Neuron (in vitro differentiated cells): ENCODE measurements at regions not wholly inside any gene's neighbourhood (a gene's known extent, or its start where the extent isn't known, plus 50 kb on each side); places are given as distances from the start of the nearest gene placed in this dataset.

ENCODE experiments used
- H2AFZ ChIP-seq: one replicate; pipeline ENCODE4 v1.6.1; 2013; ENCODE audit warnings: low read depth, mild to moderate bottlenecking, inconsistent platforms, low read length, moderate library complexity
- H3K27me3 ChIP-seq: one replicate; pipeline ENCODE4 v1.6.1; 2013; ENCODE audit warnings: low read length; ENCODE audit not compliant: insufficient read depth
- H3K36me3 ChIP-seq: one replicate; pipeline ENCODE4 v1.6.1; 2013; ENCODE audit warnings: low read length; ENCODE audit not compliant: insufficient read depth
- H3K4me1 ChIP-seq: one replicate; pipeline ENCODE4 v1.6.1; 2013; ENCODE audit warnings: low read length; ENCODE audit not compliant: insufficient read depth
- H3K4me3 ChIP-seq: 2 replicates; pipeline ENCODE4 v1.5.1; 2013; ENCODE audit warnings: mild to moderate bottlenecking, low read length, moderate library complexity
- H3K9me3 ChIP-seq: one replicate; pipeline ENCODE4 v1.6.1; 2013; ENCODE audit warnings: low read length

- Histone ChIP-seq H3K9me3 (no peaks in the 10 kb centered on the region), H2AFZ (no peak overlapping the region), H3K36me3 (no peaks in the 10 kb centered on the region), H3K27me3 (no peaks in the 10 kb centered on the region), H3K4me1 (no peaks in the 10 kb centered on the region), H3K4me3 (no peak overlapping the region)
Measured at GRCh38 chr5:8366266-8366665, 497.3 kb downstream of the MTRR start.

GRCh38 chr5:8376478-8376877, 507.5 kb downstream of the MTRR start:
- Histone ChIP-seq H3K4me1 (no peaks in the 10 kb centered on the region), H3K4me3 (no peak overlapping the region)

GRCh38 chr5:8381972-8382371, 513.0 kb downstream of the MTRR start:
- Histone ChIP-seq H3K9me3 (no peaks in the 10 kb centered on the region), H3K36me3 (no peaks in the 10 kb centered on the region), H3K4me3 (no peak overlapping the region), H3K27me3 (no peaks in the 10 kb centered on the region), H3K4me1 (no peaks in the 10 kb centered on the region), H2AFZ (no peak overlapping the region)

More at GRCh38 chr5:8376478-8376877, 507.5 kb downstream of the MTRR start:
- H3K27me3 ChIP-seq, result no peaks in the 10 kb centered on the region
- H3K36me3 ChIP-seq, result no peaks in the 10 kb centered on the region
- no peak overlapping the region for H2AFZ ChIP-seq
- H3K9me3 ChIP-seq, result no peaks in the 10 kb centered on the region

GRCh38 chr5:8382456-8382855, 513.5 kb downstream of the MTRR start:
- Histone ChIP-seq H3K9me3 (no peaks in the 10 kb centered on the region), H2AFZ (no peak overlapping the region), H3K27me3 (no peaks in the 10 kb centered on the region), H3K4me3 (no peak overlapping the region), H3K36me3 (no peaks in the 10 kb centered on the region), H3K4me1 (no peaks in the 10 kb centered on the region)

- H2AFZ ChIP-seq, result no peak overlapping the region
- no peak overlapping the region for H3K4me3 ChIP-seq
- no peaks in the 10 kb centered on the region for H3K4me1 ChIP-seq
- no peaks in the 10 kb centered on the region for H3K36me3 ChIP-seq
- H3K9me3 ChIP-seq, result no peaks in the 10 kb centered on the region
- no peaks in the 10 kb centered on the region for H3K27me3 ChIP-seq
Measured at GRCh38 chr5:8383616-8384015, 514.7 kb downstream of the MTRR start.

- no peaks in the 10 kb centered on the region for H3K36me3 ChIP-seq
- no peaks in the 10 kb centered on the region for H3K9me3 ChIP-seq
- H3K4me1 ChIP-seq, result no peaks in the 10 kb centered on the region
- no peak overlapping the region for H3K4me3 ChIP-seq
- H3K27me3 ChIP-seq, result no peaks in the 10 kb centered on the region
- no peak overlapping the region for H2AFZ ChIP-seq
Measured at GRCh38 chr5:8386719-8387288, 517.9 kb downstream of the MTRR start.

GRCh38 chr5:8391911-8392310, 523.0 kb downstream of the MTRR start:
- no peaks in the 10 kb centered on the region for H3K36me3 ChIP-seq
- no peaks in the 10 kb centered on the region for H3K27me3 ChIP-seq
- no peaks in the 10 kb centered on the region for H3K4me1 ChIP-seq
- no peak overlapping the region for H3K4me3 ChIP-seq
- no peak overlapping the region for H2AFZ ChIP-seq
- no peaks in the 10 kb centered on the region for H3K9me3 ChIP-seq

- H3K9me3 ChIP-seq, result no peaks in the 10 kb centered on the region
- H3K36me3 ChIP-seq, result no peaks in the 10 kb centered on the region
- no peaks in the 10 kb centered on the region for H3K4me1 ChIP-seq
- H3K4me3 ChIP-seq, result no peak overlapping the region
- no peaks in the 10 kb centered on the region for H3K27me3 ChIP-seq
- H2AFZ ChIP-seq, result no peak overlapping the region
Measured at GRCh38 chr5:8393240-8393639, 524.3 kb downstream of the MTRR start.

- Histone ChIP-seq H3K4me3 (no peak overlapping the region), H3K4me1 (no peaks in the 10 kb centered on the region), H3K9me3 (no peaks in the 10 kb centered on the region)
Measured at GRCh38 chr5:8394965-8395364, 526.0 kb downstream of the MTRR start.

GRCh38 chr5:8396246-8396645, 527.3 kb downstream of the MTRR start:
- Histone ChIP-seq H3K4me1 (no peaks in the 10 kb centered on the region), H3K4me3 (no peak overlapping the region), H3K9me3 (no peaks in the 10 kb centered on the region), H3K27me3 (no peaks in the 10 kb centered on the region), H2AFZ (no peak overlapping the region), H3K36me3 (no peaks in the 10 kb centered on the region)

More at GRCh38 chr5:8394965-8395364, 526.0 kb downstream of the MTRR start:
- no peaks in the 10 kb centered on the region for H3K27me3 ChIP-seq
- H3K36me3 ChIP-seq, result no peaks in the 10 kb centered on the region
- H2AFZ ChIP-seq, result no peak overlapping the region

- Histone ChIP-seq H3K27me3 (no peaks in the 10 kb centered on the region), H3K9me3 (no peaks in the 10 kb centered on the region), H3K4me1 (no peaks in the 10 kb centered on the region), H3K4me3 (no peak overlapping the region), H2AFZ (no peak overlapping the region), H3K36me3 (no peaks in the 10 kb centered on the region)
Measured at GRCh38 chr5:8396756-8397155, 527.8 kb downstream of the MTRR start.

- no peak overlapping the region for H3K4me3 ChIP-seq
- no peak overlapping the region for H2AFZ ChIP-seq
- no peaks in the 10 kb centered on the region for H3K4me1 ChIP-seq
- no peaks in the 10 kb centered on the region for H3K27me3 ChIP-seq
- H3K36me3 ChIP-seq, result no peaks in the 10 kb centered on the region
- no peaks in the 10 kb centered on the region for H3K9me3 ChIP-seq
Measured at GRCh38 chr5:8399471-8399870, 530.5 kb downstream of the MTRR start.

GRCh38 chr5:8408258-8408657, 539.3 kb downstream of the MTRR start:
- H3K9me3 ChIP-seq, result no peaks in the 10 kb centered on the region
- H3K27me3 ChIP-seq, result no peaks in the 10 kb centered on the region
- no peaks in the 10 kb centered on the region for H3K4me1 ChIP-seq
- no peaks in the 10 kb centered on the region for H3K36me3 ChIP-seq
- no peak overlapping the region for H3K4me3 ChIP-seq
- no peak overlapping the region for H2AFZ ChIP-seq

- Histone ChIP-seq H3K9me3 (no peaks in the 10 kb centered on the region), H3K27me3 (no peaks in the 10 kb centered on the region), H3K4me1 (no peaks in the 10 kb centered on the region), H2AFZ (no peak overlapping the region), H3K4me3 (no peak overlapping the region), H3K36me3 (no peaks in the 10 kb centered on the region)
Measured at GRCh38 chr5:8410618-8411017, 541.7 kb downstream of the MTRR start.
